Kidney (tissue), 13 donors: ENCODE measurements at regions not wholly inside any gene's neighbourhood (a gene's known extent, or its start where the extent isn't known, plus 50 kb on each side); places are given as distances from the start of the nearest gene placed in this dataset.
"Not testable (repeated sequence)": the region's sequence is repeated elsewhere in the genome, so short reads cannot be mapped to it uniquely, and the experiment has no call there.

Source experiments
- DNase-seq, 5 donors: peaks; one replicate each; pipeline ENCODE4 v3.0.0-alpha.2; 2013 to 2020
- FAIRE-seq: peaks from 2 replicates; lab custom pipeline; 2012; peaks lifted over from hg19 to GRCh38; lab: Jason Lieb, UNC
- H3K27ac ChIP-seq, 2 donors: one replicate each; pipeline ENCODE4 v1.7.0; 2013; ENCODE audit warnings: low read depth in 2 of 2, low read length in 2 of 2, inconsistent platforms in 1 of 2
- H3K27me3 ChIP-seq: one replicate; pipeline ENCODE4 v1.7.1; 2013; ENCODE audit warnings: low read length, inconsistent platforms; ENCODE audit not compliant: control insufficient read depth, insufficient read depth
- H3K36me3 ChIP-seq, 3 donors: one replicate each; pipeline versions ENCODE4 v1.7.0 to v1.7.1; 2013; ENCODE audit warnings: low read length in 3 of 3, control low read depth in 1 of 3, inconsistent platforms in 1 of 3; ENCODE audit not compliant: insufficient read depth in 3 of 3, control insufficient read depth in 2 of 3
- H3K4me1 ChIP-seq, 3 donors: one replicate each; pipeline versions ENCODE4 v1.7.0 to v1.7.1; 2013; ENCODE audit warnings: low read length in 3 of 3, inconsistent platforms in 1 of 3, low read depth in 1 of 3; ENCODE audit not compliant: control insufficient read depth in 2 of 3, insufficient read depth in 2 of 3
- H3K4me3 ChIP-seq, 3 donors: one replicate each; pipeline versions ENCODE4 v1.7.0 to v1.8.1; 2013; ENCODE audit warnings: low read length in 3 of 3, control low read depth in 1 of 3, inconsistent platforms in 1 of 3
- H3K9ac ChIP-seq, 3 donors: one replicate each; pipeline versions ENCODE4 v1.7.0 to v1.7.1; 2013; ENCODE audit warnings: low read length in 3 of 3, control low read depth in 1 of 3, inconsistent platforms in 1 of 3
- H3K9me3 ChIP-seq, 3 donors: one replicate each; pipeline versions ENCODE4 v1.7.0 to v1.7.1; 2013; ENCODE audit warnings: low read length in 3 of 3, control low read depth in 1 of 3, inconsistent platforms in 1 of 3; ENCODE audit not compliant: control insufficient read depth in 2 of 3, insufficient read depth in 1 of 3
- intact Hi-C: fragments of 100-400 bp; cut with DNase I; formaldehyde crosslinking; loops from one replicate; pipeline ENCODE4 v1.11.1; 2022
- TF ChIP-seq, protein P1 (sequence below): IDR thresholded peaks from 3 replicates; pipeline ENCODE4 v1.5.1; 2012; ENCODE audit warnings: mild to moderate bottlenecking, moderate library complexity, borderline replicate concordance; ENCODE audit not compliant: insufficient read depth; ENCODE audit errors: extremely low read depth
- donor health status: control.
- donor health status: control.
- donor health status: control.
- donor health status: control.
- donor health status: control.
- donor health status: DM: yes; HTN: yes; CAD: no.
- donor health status: Normal renal cell carcinoma (clear cell type).

DNA sequence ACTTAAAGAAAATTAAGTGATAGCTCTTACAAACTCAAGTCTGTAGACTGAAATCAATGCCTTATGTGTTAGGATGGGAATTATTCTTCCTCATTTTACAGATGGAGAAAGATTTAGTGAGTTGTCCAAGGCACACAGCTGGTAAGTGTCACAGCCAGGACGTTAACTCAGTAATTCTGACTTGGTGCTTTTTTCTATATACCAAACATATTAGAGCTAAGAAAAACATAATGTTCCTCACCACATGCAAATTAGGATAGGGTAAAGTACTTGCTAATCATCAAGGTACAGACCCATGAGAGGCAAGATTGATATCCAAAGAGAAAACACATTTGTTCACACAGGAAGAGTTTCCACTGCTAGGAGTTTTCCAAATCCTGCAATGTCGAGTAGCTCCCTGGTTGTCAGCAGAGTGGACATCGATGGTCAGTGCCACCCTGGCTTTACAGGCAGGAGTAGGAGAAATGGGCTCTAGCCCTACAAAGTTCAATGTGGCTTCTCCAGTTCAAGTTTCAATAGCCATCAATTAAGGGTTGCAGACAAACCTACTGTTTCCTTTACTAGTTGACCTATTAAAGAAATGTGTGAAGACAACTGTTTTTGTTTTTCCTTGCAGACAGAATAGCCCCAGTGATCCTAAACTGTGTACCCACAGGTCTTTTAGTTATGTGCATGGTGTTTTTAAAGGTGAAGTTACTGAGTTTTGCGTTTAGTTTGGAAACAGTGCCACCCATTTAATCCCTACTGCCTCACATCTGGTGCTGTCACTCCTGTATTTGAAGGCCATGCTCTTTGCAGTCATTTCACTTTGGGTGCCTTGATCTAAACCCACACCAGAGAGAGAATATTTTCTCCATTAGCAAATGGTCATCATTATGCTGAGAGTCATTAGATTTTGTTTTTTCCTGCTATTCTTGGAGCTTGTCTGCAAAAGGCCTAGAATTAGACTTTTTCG lies 460.8 kb upstream of the SMARCA2 start:
- H3K9me3 ChIP-seq: no peaks in the 10 kb centered on the region
- FAIRE-seq (no peak), DNase-seq (peak in 2 of 5 donors; percentile 18 to 32)
- H3K27ac ChIP-seq: no peak overlapping the region
- H3K36me3 ChIP-seq: no peaks in the 10 kb centered on the region
- TF ChIP-seq, protein P1, sequence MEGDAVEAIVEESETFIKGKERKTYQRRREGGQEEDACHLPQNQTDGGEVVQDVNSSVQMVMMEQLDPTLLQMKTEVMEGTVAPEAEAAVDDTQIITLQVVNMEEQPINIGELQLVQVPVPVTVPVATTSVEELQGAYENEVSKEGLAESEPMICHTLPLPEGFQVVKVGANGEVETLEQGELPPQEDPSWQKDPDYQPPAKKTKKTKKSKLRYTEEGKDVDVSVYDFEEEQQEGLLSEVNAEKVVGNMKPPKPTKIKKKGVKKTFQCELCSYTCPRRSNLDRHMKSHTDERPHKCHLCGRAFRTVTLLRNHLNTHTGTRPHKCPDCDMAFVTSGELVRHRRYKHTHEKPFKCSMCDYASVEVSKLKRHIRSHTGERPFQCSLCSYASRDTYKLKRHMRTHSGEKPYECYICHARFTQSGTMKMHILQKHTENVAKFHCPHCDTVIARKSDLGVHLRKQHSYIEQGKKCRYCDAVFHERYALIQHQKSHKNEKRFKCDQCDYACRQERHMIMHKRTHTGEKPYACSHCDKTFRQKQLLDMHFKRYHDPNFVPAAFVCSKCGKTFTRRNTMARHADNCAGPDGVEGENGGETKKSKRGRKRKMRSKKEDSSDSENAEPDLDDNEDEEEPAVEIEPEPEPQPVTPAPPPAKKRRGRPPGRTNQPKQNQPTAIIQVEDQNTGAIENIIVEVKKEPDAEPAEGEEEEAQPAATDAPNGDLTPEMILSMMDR: no peak
- no peaks in the 10 kb centered on the region for H3K27me3 ChIP-seq
- H3K4me3 ChIP-seq: no peak overlapping the region
- no peak overlapping the region for H3K9ac ChIP-seq
- intact Hi-C loops: no loop called here
- no peaks in the 10 kb centered on the region for H3K4me1 ChIP-seq

DNA sequence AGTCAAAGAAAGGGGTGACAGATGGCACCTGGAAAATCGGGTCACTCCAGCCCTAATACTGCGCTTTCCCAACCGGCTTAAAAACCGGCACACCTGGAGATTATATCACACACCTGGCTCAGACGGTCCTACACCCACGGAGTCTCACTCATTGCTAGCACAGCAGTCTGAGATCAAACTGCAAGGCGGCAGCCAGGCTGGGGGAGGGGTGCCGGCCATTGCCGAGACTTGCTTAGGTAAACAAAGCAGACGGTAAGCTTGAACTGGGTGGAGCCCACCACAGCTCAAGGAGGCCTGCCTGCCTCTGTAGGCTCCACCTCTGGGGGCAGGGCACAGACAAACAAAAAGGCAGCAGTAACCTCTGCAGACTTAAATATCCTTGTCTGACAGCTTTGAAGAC lies 456.5 kb upstream of the SMARCA2 start:
- H3K36me3 ChIP-seq, H3K27ac ChIP-seq, H3K4me1 ChIP-seq, H3K9me3 ChIP-seq, H3K4me3 ChIP-seq, intact Hi-C loops, H3K27me3 ChIP-seq, FAIRE-seq, H3K9ac ChIP-seq, DNase-seq: not testable (repeated sequence)

DNA sequence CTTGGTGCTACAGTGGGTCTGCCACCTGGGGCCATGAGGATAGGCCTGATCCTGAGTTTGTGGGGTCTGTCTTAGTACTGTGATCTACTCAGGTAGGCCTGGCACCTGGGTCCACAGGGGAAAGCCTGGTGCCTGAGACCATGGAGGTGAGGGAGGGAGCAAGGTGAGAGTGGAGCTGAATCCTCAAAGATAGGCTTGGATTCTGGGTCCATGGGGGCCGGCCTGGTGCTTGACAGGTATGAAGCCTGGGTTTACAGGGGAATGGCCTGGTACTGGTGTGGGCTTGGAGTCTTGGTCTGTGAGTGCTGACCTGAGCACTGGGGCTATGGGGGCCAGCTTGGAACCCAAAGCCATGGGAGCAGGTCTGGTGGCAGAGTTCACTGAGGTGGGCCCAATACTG lies 439.2 kb upstream of the SMARCA2 start:
- Histone ChIP-seq H3K9ac (no peak overlapping the region), H3K4me1 (no peaks in the 10 kb centered on the region), H3K9me3 (peaks cover 0 to 2% (median 0%) of the 10 kb centered on the region in 3 donors), H3K4me3 (no peak overlapping the region), H3K27me3 (no peaks in the 10 kb centered on the region), H3K27ac (no peak overlapping the region), H3K36me3 (no peaks in the 10 kb centered on the region)
- FAIRE-seq (no peak), DNase-seq (no peak)
- intact Hi-C loops: no loop called here
- TF ChIP-seq, protein P1: no peak

DNA sequence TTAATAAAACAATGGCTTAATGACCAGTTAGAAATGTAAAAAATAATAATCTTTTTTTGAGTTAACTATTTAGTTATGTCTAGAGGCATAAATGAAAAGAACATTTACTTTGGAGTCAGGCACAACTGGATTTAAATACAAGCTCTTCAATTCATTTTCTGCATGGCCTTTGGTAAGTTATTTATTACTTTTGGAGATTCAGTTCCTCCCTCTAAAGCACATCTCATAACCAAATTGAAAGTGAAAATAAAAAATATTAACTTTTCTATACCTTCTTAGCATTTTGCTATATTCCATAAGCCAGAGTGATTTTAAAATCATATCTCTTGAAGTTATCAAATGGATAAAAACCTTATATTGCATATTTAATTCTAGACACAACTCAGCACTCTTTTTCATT lies 434.9 kb upstream of the SMARCA2 start:
- H3K27me3 ChIP-seq: no peaks in the 10 kb centered on the region
- H3K4me1 ChIP-seq: no peaks in the 10 kb centered on the region
- TF ChIP-seq, protein P1: no peak
- FAIRE-seq: no peak
- intact Hi-C loops: no loop called here
- H3K9me3 ChIP-seq: peaks cover 0 to 2% (median 0%) of the 10 kb centered on the region in 3 donors
- no peak overlapping the region for H3K9ac ChIP-seq
- DNase-seq: no peak
- no peak overlapping the region for H3K4me3 ChIP-seq
- no peaks in the 10 kb centered on the region for H3K36me3 ChIP-seq
- H3K27ac ChIP-seq: no peak overlapping the region
